Spinal cord (tissue), 9 donors: ENCODE measurements at regions not wholly inside any gene's neighbourhood (a gene's known extent, or its start where the extent isn't known, plus 50 kb on each side); places are given as distances from the start of the nearest gene placed in this dataset.
A peak's percentile ranks its signal among the peaks of the same experiment; 100 is the strongest.

Experiments used
- DNase-seq, 6 donors: peaks; one replicate each; pipeline versions ENCODE4 v3.0.0 to v3.0.0-alpha.2; 2013 to 2015; ENCODE audit warnings: low spot score in 6 of 6, low read depth in 4 of 6
- H3K27ac ChIP-seq: one replicate; pipeline ENCODE4 v1.5.1; 2013; ENCODE audit warnings: low read depth, low read length, control low read depth
- H3K27me3 ChIP-seq: one replicate; pipeline ENCODE4 v1.6.1; 2013; ENCODE audit warnings: low read length; ENCODE audit not compliant: control insufficient read depth, insufficient read depth
- H3K36me3 ChIP-seq: one replicate; pipeline ENCODE4 v1.6.1; 2013; ENCODE audit warnings: low read length; ENCODE audit not compliant: control insufficient read depth, insufficient read depth
- H3K4me1 ChIP-seq: one replicate; pipeline ENCODE4 v1.6.1; 2013; ENCODE audit warnings: low read length; ENCODE audit not compliant: control insufficient read depth, insufficient read depth
- H3K4me3 ChIP-seq: one replicate; pipeline ENCODE4 v1.5.1; 2013; ENCODE audit warnings: low read depth, low read length, control low read depth
- H3K9me3 ChIP-seq: one replicate; pipeline ENCODE4 v1.6.1; 2013; ENCODE audit warnings: low read length; ENCODE audit not compliant: control insufficient read depth, insufficient read depth
- WGBS: methylation state at CpG from one replicate; pipeline ENCODE4 v1.1.5; 2013; ENCODE audit warnings: missing lambda C conversion rate; ENCODE audit not compliant: insufficient coverage; 5-methylcytosine and 5-hydroxymethylcytosine counted together
- donor health status: healthy.

- no peak for DNase-seq
- Histone ChIP-seq H3K4me1 (no peaks in the 10 kb centered on the region), H3K4me3 (no peak overlapping the region), H3K9me3 (peaks cover 2% of the 10 kb centered on the region), H3K36me3 (no peaks in the 10 kb centered on the region), H3K27ac (no peak overlapping the region), H3K27me3 (no peaks in the 10 kb centered on the region)
Measured at GRCh38 chr14:37977481-37977880, 230.2 kb upstream of the SSTR1 start.

- WGBS = 92% methylated on average over 2 of the region's 2 CpGs
- H3K27ac ChIP-seq = no peak overlapping the region
- H3K4me1 ChIP-seq = no peaks in the 10 kb centered on the region
- no peaks in the 10 kb centered on the region for H3K9me3 ChIP-seq
- no peak overlapping the region for H3K4me3 ChIP-seq
- no peaks in the 10 kb centered on the region for H3K36me3 ChIP-seq
- DNase-seq = peak in 5 of 6 donors; percentile 7 to 75 (median 26)
- H3K27me3 ChIP-seq = no peaks in the 10 kb centered on the region
Measured at GRCh38 chr14:37985826-37986470, 221.8 kb upstream of the SSTR1 start.

GRCh38 chr14:37988472-37988871 is 219.2 kb upstream of the SSTR1 start:
- WGBS = no CpG with 5 or more reads among the region's 3 CpGs
- H3K9me3 ChIP-seq = no peaks in the 10 kb centered on the region
- no peak overlapping the region for H3K4me3 ChIP-seq
- H3K27me3 ChIP-seq = no peaks in the 10 kb centered on the region
- DNase-seq = no peak
- H3K36me3 ChIP-seq = no peaks in the 10 kb centered on the region
- no peak overlapping the region for H3K27ac ChIP-seq
- no peaks in the 10 kb centered on the region for H3K4me1 ChIP-seq

- Histone ChIP-seq H3K27me3 (no peaks in the 10 kb centered on the region), H3K4me1 (no peaks in the 10 kb centered on the region), H3K36me3 (no peaks in the 10 kb centered on the region), H3K27ac (no peak overlapping the region), H3K4me3 (no peak overlapping the region), H3K9me3 (no peaks in the 10 kb centered on the region)
- DNase-seq = no peak
- WGBS = no CpG with 5 or more reads among the region's 1 CpG
Measured at GRCh38 chr14:37991027-37991426, 216.7 kb upstream of the SSTR1 start.

GRCh38 chr14:37992499-37992898 is 215.2 kb upstream of the SSTR1 start:
- H3K4me3 ChIP-seq = no peak overlapping the region

GRCh38 chr14:37994846-37995372 is 212.8 kb upstream of the SSTR1 start:
- WGBS = 53% methylated on average over 2 of the region's 4 CpGs
- Histone ChIP-seq H3K36me3 (no peaks in the 10 kb centered on the region), H3K27ac (no peak overlapping the region)

More at GRCh38 chr14:37992499-37992898, 215.2 kb upstream of the SSTR1 start:
- Histone ChIP-seq H3K27me3 (no peaks in the 10 kb centered on the region), H3K27ac (no peak overlapping the region), H3K36me3 (no peaks in the 10 kb centered on the region), H3K4me1 (no peaks in the 10 kb centered on the region), H3K9me3 (no peaks in the 10 kb centered on the region)
- peak in 1 of 6 donors; percentile 80 for DNase-seq

GRCh38 chr14:37997017-37997416 is 210.7 kb upstream of the SSTR1 start:
- no peaks in the 10 kb centered on the region for H3K36me3 ChIP-seq
- H3K27me3 ChIP-seq = no peaks in the 10 kb centered on the region
- H3K4me3 ChIP-seq = no peak overlapping the region
- WGBS = 100% methylated on average over 1 of the region's 3 CpGs
- H3K27ac ChIP-seq = no peak overlapping the region
- DNase-seq = peak in 1 of 6 donors; percentile 58
- H3K9me3 ChIP-seq = no peaks in the 10 kb centered on the region
- H3K4me1 ChIP-seq = no peaks in the 10 kb centered on the region

More at GRCh38 chr14:37994846-37995372, 212.8 kb upstream of the SSTR1 start:
- H3K4me1 ChIP-seq = no peaks in the 10 kb centered on the region
- no peaks in the 10 kb centered on the region for H3K27me3 ChIP-seq
- no peak for DNase-seq
- no peaks in the 10 kb centered on the region for H3K9me3 ChIP-seq
- no peak overlapping the region for H3K4me3 ChIP-seq

- no peaks in the 10 kb centered on the region for H3K9me3 ChIP-seq
- no CpG with 5 or more reads among the region's 2 CpGs for WGBS
- DNase-seq = peak in 1 of 6 donors; percentile 10
Measured at GRCh38 chr14:38000340-38000739, 207.4 kb upstream of the SSTR1 start.

GRCh38 chr14:38001501-38001900 is 206.2 kb upstream of the SSTR1 start:
- WGBS = no CpG with 5 or more reads among the region's 1 CpG
- Histone ChIP-seq H3K27ac (no peak overlapping the region), H3K36me3 (no peaks in the 10 kb centered on the region), H3K27me3 (no peaks in the 10 kb centered on the region), H3K4me3 (no peak overlapping the region), H3K9me3 (no peaks in the 10 kb centered on the region), H3K4me1 (no peaks in the 10 kb centered on the region)
- DNase-seq = no peak

More at GRCh38 chr14:38000340-38000739, 207.4 kb upstream of the SSTR1 start:
- Histone ChIP-seq H3K36me3 (no peaks in the 10 kb centered on the region), H3K4me1 (no peaks in the 10 kb centered on the region), H3K27me3 (no peaks in the 10 kb centered on the region), H3K27ac (no peak overlapping the region), H3K4me3 (no peak overlapping the region)
